Calu3 (cell line): ENCODE measurements at regions not wholly inside any gene's neighbourhood (a gene's known extent, or its start where the extent isn't known, plus 50 kb on each side); places are given as distances from the start of the nearest gene placed in this dataset.

Source experiments
- BruUV-seq: library from RNA; stranded (reverse); fragments of 400-500 nt; replicated peaks from 2 replicates; lab custom pipeline; 2021; lab: Mats Ljungman, UMichigan
- CTCF ChIA-PET: fragments of 300-600 bp; sonication (Branson Sonifier 250); formaldehyde crosslinking; loops from one replicate; lab custom pipeline; 2022; ENCODE audit warnings: antibody characterized with exemption; lab: Charles Lee
- DNase-seq: peaks from one replicate; pipeline ENCODE4 v3.0.0; 2022
- H3K27ac Mint-ChIP-seq: one replicate; pipeline ENCODE4 v1.8.0; 2022; ENCODE audit warnings: mixed read lengths; ENCODE audit not compliant: unreplicated experiment
- H3K27me3 Mint-ChIP-seq: one replicate; pipeline ENCODE4 v1.8.0; 2022; ENCODE audit warnings: mixed read lengths; ENCODE audit not compliant: unreplicated experiment
- H3K36me3 Mint-ChIP-seq: one replicate; pipeline ENCODE4 v1.8.0; 2022; ENCODE audit warnings: mild to moderate bottlenecking, moderate library complexity, mixed read lengths; ENCODE audit not compliant: insufficient read depth, unreplicated experiment
- H3K4me1 Mint-ChIP-seq: one replicate; pipeline ENCODE4 v1.8.0; 2022; ENCODE audit warnings: mild to moderate bottlenecking, low read depth, mixed read lengths; ENCODE audit not compliant: unreplicated experiment
- H3K4me3 Mint-ChIP-seq: one replicate; pipeline ENCODE4 v1.8.0; 2022; ENCODE audit warnings: mild to moderate bottlenecking, low read depth, moderate library complexity, mixed read lengths; ENCODE audit not compliant: unreplicated experiment
- H3K9me3 Mint-ChIP-seq: one replicate; pipeline ENCODE4 v1.8.0; 2022; ENCODE audit warnings: low read depth, mixed read lengths; ENCODE audit not compliant: unreplicated experiment
- CTCF ChIP-seq: fragments of 200-600 bp; IDR thresholded peaks from one replicate; pipeline ENCODE4 v1.8.0; 2022; ENCODE audit warnings: antibody characterized with exemption; ENCODE audit not compliant: unreplicated experiment
- intact Hi-C: fragments of 100-400 bp; cut with micrococcal nuclease; formaldehyde crosslinking; loops from one replicate; pipeline ENCODE4 v1.10.0; 2022; ENCODE audit not compliant: unreplicated experiment

- no peaks in the 10 kb centered on the region for H3K36me3 Mint-ChIP-seq
- peaks cover 23% of the 10 kb centered on the region for H3K4me1 Mint-ChIP-seq
- intact Hi-C loops: no loop called here
- BruUV-seq: no TSS peak
- no peak overlapping the region for H3K4me3 Mint-ChIP-seq
- no peaks in the 10 kb centered on the region for H3K27me3 Mint-ChIP-seq
- DNase-seq: no peak
- H3K9me3 Mint-ChIP-seq: no peaks in the 10 kb centered on the region
- CTCF ChIA-PET: interaction anchor here (1.0 to 1.1 kb wide), 2 partner anchors 13 to 312 kb away, joined by 3 read pairs; no protein-coding TSS in a partner anchor
- TF ChIP-seq CTCF: no peak
- H3K27ac Mint-ChIP-seq: no peak overlapping the region
Measured at GRCh38 chr6:113619077-113619476, 238.1 kb upstream of the MARCKS start.

- no peak for DNase-seq
- no TSS peak for BruUV-seq
- peaks cover 20% of the 10 kb centered on the region for H3K4me1 Mint-ChIP-seq
Measured at GRCh38 chr6:113620386-113620785, 236.8 kb upstream of the MARCKS start.

GRCh38 chr6:113622254-113622653 is 234.9 kb upstream of the MARCKS start:
- Mint-ChIP-seq H3K4me1 (peaks cover 20% of the 10 kb centered on the region), H3K9me3 (no peaks in the 10 kb centered on the region), H3K4me3 (no peak overlapping the region), H3K27me3 (no peaks in the 10 kb centered on the region), H3K27ac (no peak overlapping the region), H3K36me3 (no peaks in the 10 kb centered on the region)
- CTCF ChIA-PET: no interaction called here
- no peak for DNase-seq
- BruUV-seq: no TSS peak
- intact Hi-C loops: no loop called here
- no peak for TF ChIP-seq CTCF

More at GRCh38 chr6:113620386-113620785, 236.8 kb upstream of the MARCKS start:
- intact Hi-C loops: no loop called here
- H3K36me3 Mint-ChIP-seq: no peaks in the 10 kb centered on the region
- H3K9me3 Mint-ChIP-seq: no peaks in the 10 kb centered on the region
- no peak overlapping the region for H3K4me3 Mint-ChIP-seq
- CTCF ChIA-PET: interaction anchor here (0.8 to 1.4 kb wide), 3 partner anchors 9 to 16 kb away, joined by 3 to 4 read pairs (median 4); no protein-coding TSS in a partner anchor
- H3K27me3 Mint-ChIP-seq: no peaks in the 10 kb centered on the region
- no peak overlapping the region for H3K27ac Mint-ChIP-seq
- TF ChIP-seq CTCF: no peak

DNA sequence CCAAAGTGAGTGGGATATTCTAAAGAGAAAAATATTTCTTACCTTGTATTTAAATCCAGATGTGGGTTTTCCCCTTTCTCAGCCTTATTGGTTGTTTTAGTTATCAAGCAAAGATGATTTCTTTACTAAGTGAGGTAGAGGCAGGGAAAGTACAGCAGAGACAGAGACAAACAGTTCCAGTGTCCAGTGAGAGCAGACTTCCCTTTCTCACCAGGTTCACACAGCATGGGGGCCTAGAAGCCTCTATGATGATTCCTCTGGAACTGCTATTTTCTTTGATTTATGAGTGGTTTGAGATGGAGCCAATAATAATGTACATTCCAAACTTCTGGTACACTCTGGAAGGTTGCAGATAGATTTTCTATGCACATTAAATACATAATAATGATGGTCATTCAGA is 234.0 kb upstream of the MARCKS start:
- no peak overlapping the region for H3K27ac Mint-ChIP-seq

More for the DNA sequence above, 234.0 kb upstream of the MARCKS start:
- Mint-ChIP-seq H3K4me1 (peaks cover 20% of the 10 kb centered on the region), H3K36me3 (no peaks in the 10 kb centered on the region), H3K27me3 (no peaks in the 10 kb centered on the region), H3K9me3 (no peaks in the 10 kb centered on the region), H3K4me3 (no peak overlapping the region)
- DNase-seq: no peak
- TF ChIP-seq CTCF: no peak
- BruUV-seq: no TSS peak
- intact Hi-C loops: no loop called here
- CTCF ChIA-PET: no interaction called here
